GM12878 (cell line): ENCODE measurements at regions not wholly inside any gene's neighbourhood (a gene's known extent, or its start where the extent isn't known, plus 50 kb on each side); places are given as distances from the start of the nearest gene placed in this dataset.

Source experiments
- ATAC-seq: fragments of 200-7000 bp; cut with Tn5 transposase; 3 replicates; pipeline ENCODE4 v1.9.1; 2020; ENCODE audit warnings: mild to moderate bottlenecking, moderate library complexity
- BruUV-seq: library from RNA; stranded (reverse); fragments of 400-500 nt; replicated peaks from 2 replicates; lab custom pipeline; 2021; lab: Mats Ljungman, UMichigan
- CTCF ChIA-PET: fragments of 300-600 bp; sonication (Branson Sonifier 250); formaldehyde crosslinking; extraction: SDS; loops from one replicate; lab custom pipeline; 2021; ENCODE audit warnings: inconsistent platforms; lab: Yijun Ruan, JAX
- POLR2A ChIA-PET: fragments of 350-600 bp; formaldehyde crosslinking; extraction: SDS; loops from one replicate; lab custom pipeline; 2021; ENCODE audit warnings: inconsistent platforms; lab: Charles Lee
- RAD21 ChIA-PET: fragments of 300-600 bp; sonication (Branson Sonifier 250); formaldehyde crosslinking; loops from one replicate; lab custom pipeline; 2023; ENCODE audit warnings: antibody characterized with exemption; ENCODE audit not compliant: unreplicated experiment; lab: Charles Lee
- SMC1A ChIA-PET: fragments of 300-600 bp; sonication (Branson Sonifier 250); formaldehyde crosslinking; loops from one replicate; lab custom pipeline; 2023; ENCODE audit not compliant: unreplicated experiment, uncharacterized antibody; lab: Charles Lee
- DNase-seq: peaks from one replicate; pipeline ENCODE4 v3.0.0-alpha.2; 2011; ENCODE audit warnings: low read depth, low spot score
- FAIRE-seq: peaks from 3 replicates; lab custom pipeline; 2011; peaks lifted over from hg19 to GRCh38; lab: Jason Lieb, UNC
- H2AFZ ChIP-seq: 2 replicates; pipeline ENCODE4 v1.6.0; 2011; ENCODE audit warnings: low read depth, low read length, control low read depth; ENCODE audit not compliant: control insufficient read depth
- H3K27ac ChIP-seq: 2 replicates; pipeline ENCODE4 v1.5.1; 2011; ENCODE audit warnings: control low read depth; ENCODE audit not compliant: control insufficient read depth, insufficient read depth
- H3K27me3 ChIP-seq, 2 experiments: replicated peaks in 1 of 2; 2 replicates each; pipeline versions ENCODE4 v1.6.0 to v1.6.1; 2011; ENCODE audit warnings: low read length in 1 of 2; ENCODE audit not compliant: control insufficient read depth in 2 of 2, insufficient read depth in 2 of 2
- H3K36me3 ChIP-seq, 2 experiments: 2 replicates each; pipeline ENCODE4 v1.5.1; 2011; ENCODE audit warnings: low read length in 1 of 2; ENCODE audit not compliant: control insufficient read depth in 2 of 2, insufficient read depth in 2 of 2
- H3K4me1 ChIP-seq: 2 replicates; pipeline ENCODE4 v1.6.1; 2011; ENCODE audit warnings: mild to moderate bottlenecking, low read length, moderate library complexity, mixed read lengths; ENCODE audit not compliant: control insufficient read depth, insufficient read depth
- H3K4me2 ChIP-seq: 2 replicates; pipeline ENCODE4 v1.6.0; 2011; ENCODE audit warnings: control low read depth; ENCODE audit not compliant: control insufficient read depth, insufficient read depth
- H3K4me3 ChIP-seq: fragments of 200-600 bp; sonication (generic); 2 replicates; pipeline ENCODE4 v1.5.1; 2016
- H3K79me2 ChIP-seq: 2 replicates; pipeline ENCODE4 v1.6.0; 2011; ENCODE audit warnings: low read length; ENCODE audit not compliant: control insufficient read depth, insufficient read depth
- H3K9ac ChIP-seq: 2 replicates; pipeline ENCODE4 v1.8.0; 2011; ENCODE audit warnings: low read length, control low read depth, mixed read lengths; ENCODE audit not compliant: control insufficient read depth, insufficient read depth
- H3K9me3 ChIP-seq: replicated peaks from 3 replicates; pipeline ENCODE4 v1.5.1; 2011; ENCODE audit warnings: mild to moderate bottlenecking, low read length; ENCODE audit not compliant: control insufficient read depth, insufficient read depth
- H4K20me1 ChIP-seq: 2 replicates; pipeline ENCODE4 v1.6.0; 2011; ENCODE audit not compliant: control insufficient read depth, insufficient read depth
- HCFC1 ChIP-seq: fragments of 150-350 bp; IDR thresholded peaks from 2 replicates; pipeline ENCODE4 v1.6.1; 2014; ENCODE audit warnings: low read length
- NR2C2 ChIP-seq: IDR thresholded peaks from 2 replicates; pipeline ENCODE4 v1.6.1; 2011; ENCODE audit warnings: borderline replicate concordance, low read depth; ENCODE audit not compliant: control insufficient read depth, insufficient read length
- STAT1 ChIP-seq: fragments of 450-650 bp; conservative IDR thresholded peaks from 2 replicates; pipeline ENCODE4 v1.6.1; 2014; ENCODE audit warnings: antibody characterized with exemption, mild to moderate bottlenecking
- ZSCAN29 ChIP-seq: fragments of 450-650 bp; IDR thresholded peaks from 2 replicates; pipeline ENCODE4 v1.6.1; 2017; ENCODE audit warnings: mild to moderate bottlenecking, moderate library complexity
- whole genome bisulfite sequencing: methylation state at CpG from one replicate; pipeline ENCODE4 v1.1.6; 2016; ENCODE audit warnings: low lambda C conversion rate; ENCODE audit not compliant: insufficient replicate concordance, insufficient coverage; ENCODE audit errors: missing lambda C conversion rate; 5-methylcytosine and 5-hydroxymethylcytosine counted together
- in situ Hi-C: fragments of 300-500 bp; cut with MboI; formaldehyde crosslinking; loops from 9 replicates; pipeline ENCODE4 v1.14.3; 2018; ENCODE audit warnings: mixed read lengths
- intact Hi-C: fragments of 100-400 bp; cut with micrococcal nuclease; formaldehyde crosslinking; loops from one replicate; pipeline ENCODE4 v1.14.2; 2022; ENCODE audit not compliant: unreplicated experiment
- TF ChIP-seq, protein P1 (sequence below): fragments of 450-650 bp; formaldehyde crosslinking; IDR thresholded peaks from 2 replicates; pipeline ENCODE4 v1.4.0; 2022; ENCODE audit warnings: mild to moderate bottlenecking, moderate library complexity
- TF ChIP-seq, protein P2 (sequence below): fragments of 450-650 bp; IDR thresholded peaks from 2 replicates; pipeline ENCODE4 v1.6.1; 2017; ENCODE audit warnings: low read depth, mild to moderate bottlenecking, moderate library complexity

GRCh38 chr18:67379981-67380380 is 136.5 kb downstream of the DSEL start:
- no peaks in the 10 kb centered on the region for H3K36me3 ChIP-seq
- ChIA-PET POLR2A (no interaction called here), SMC1A (no interaction called here), CTCF (no interaction called here), RAD21 (no interaction called here)
- ATAC-seq = no peak
- DNase-seq = no peak
- H3K4me3 ChIP-seq = no peak overlapping the region
- H2AFZ ChIP-seq = no peak overlapping the region
- TF ChIP-seq ZSCAN29 = no peak
- TF ChIP-seq HCFC1 = no peak
- no peak for TF ChIP-seq STAT1
- TF ChIP-seq, protein P1, sequence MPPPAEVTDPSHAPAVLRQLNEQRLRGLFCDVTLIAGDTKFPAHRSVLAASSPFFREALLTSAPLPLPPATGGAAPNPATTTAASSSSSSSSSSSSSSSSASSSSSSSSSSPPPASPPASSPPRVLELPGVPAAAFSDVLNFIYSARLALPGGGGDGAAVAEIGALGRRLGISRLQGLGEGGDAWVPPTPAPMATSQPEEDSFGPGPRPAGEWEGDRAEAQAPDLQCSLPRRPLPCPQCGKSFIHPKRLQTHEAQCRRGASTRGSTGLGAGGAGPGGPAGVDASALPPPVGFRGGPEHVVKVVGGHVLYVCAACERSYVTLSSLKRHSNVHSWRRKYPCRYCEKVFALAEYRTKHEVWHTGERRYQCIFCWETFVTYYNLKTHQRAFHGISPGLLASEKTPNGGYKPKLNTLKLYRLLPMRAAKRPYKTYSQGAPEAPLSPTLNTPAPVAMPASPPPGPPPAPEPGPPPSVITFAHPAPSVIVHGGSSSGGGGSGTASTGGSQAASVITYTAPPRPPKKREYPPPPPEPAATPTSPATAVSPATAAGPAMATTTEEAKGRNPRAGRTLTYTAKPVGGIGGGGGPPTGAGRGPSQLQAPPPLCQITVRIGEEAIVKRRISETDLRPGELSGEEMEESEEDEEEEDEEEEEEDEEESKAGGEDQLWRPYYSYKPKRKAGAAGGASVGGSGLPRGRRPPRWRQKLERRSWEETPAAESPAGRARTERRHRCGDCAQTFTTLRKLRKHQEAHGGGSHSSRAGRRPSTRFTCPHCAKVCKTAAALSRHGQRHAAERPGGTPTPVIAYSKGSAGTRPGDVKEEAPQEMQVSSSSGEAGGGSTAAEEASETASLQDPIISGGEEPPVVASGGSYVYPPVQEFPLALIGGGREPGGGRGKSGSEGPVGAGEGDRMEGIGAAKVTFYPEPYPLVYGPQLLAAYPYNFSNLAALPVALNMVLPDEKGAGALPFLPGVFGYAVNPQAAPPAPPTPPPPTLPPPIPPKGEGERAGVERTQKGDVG (CRISPR knock-in tag) = no peak
- TF ChIP-seq, protein P2, sequence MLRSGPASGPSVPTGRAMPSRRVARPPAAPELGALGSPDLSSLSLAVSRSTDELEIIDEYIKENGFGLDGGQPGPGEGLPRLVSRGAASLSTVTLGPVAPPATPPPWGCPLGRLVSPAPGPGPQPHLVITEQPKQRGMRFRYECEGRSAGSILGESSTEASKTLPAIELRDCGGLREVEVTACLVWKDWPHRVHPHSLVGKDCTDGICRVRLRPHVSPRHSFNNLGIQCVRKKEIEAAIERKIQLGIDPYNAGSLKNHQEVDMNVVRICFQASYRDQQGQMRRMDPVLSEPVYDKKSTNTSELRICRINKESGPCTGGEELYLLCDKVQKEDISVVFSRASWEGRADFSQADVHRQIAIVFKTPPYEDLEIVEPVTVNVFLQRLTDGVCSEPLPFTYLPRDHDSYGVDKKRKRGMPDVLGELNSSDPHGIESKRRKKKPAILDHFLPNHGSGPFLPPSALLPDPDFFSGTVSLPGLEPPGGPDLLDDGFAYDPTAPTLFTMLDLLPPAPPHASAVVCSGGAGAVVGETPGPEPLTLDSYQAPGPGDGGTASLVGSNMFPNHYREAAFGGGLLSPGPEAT = no peak
- no peak for TF ChIP-seq NR2C2
- no peak for FAIRE-seq
- no peaks in the 10 kb centered on the region for H3K9me3 ChIP-seq
- H3K79me2 ChIP-seq = no peaks in the 10 kb centered on the region
- no peaks in the 10 kb centered on the region for H3K27me3 ChIP-seq
- H3K27ac ChIP-seq = no peak overlapping the region
- H3K9ac ChIP-seq = no peak overlapping the region
- H4K20me1 ChIP-seq = no peaks in the 10 kb centered on the region
- in situ Hi-C loops (no loop called here), intact Hi-C loops (no loop called here)
- WGBS = 52% methylated on average over 2 of the region's 2 CpGs
- no TSS peak for BruUV-seq
- H3K4me1 ChIP-seq = no peaks in the 10 kb centered on the region
- H3K4me2 ChIP-seq = no peak overlapping the region
